WTC11 (cell line): ENCODE measurements at regions not wholly inside any gene's neighbourhood (a gene's known extent, or its start where the extent isn't known, plus 50 kb on each side); places are given as distances from the start of the nearest gene placed in this dataset.

Source experiments
- CREM ChIP-seq: sonication (generic); formaldehyde crosslinking; IDR thresholded peaks from 2 replicates; pipeline ENCODE4 v1.8.1; 2022; ENCODE audit warnings: mild to moderate bottlenecking, missing genetic modification reagents, moderate library complexity
- IRF2 ChIP-seq: sonication (generic); formaldehyde crosslinking; IDR thresholded peaks from 2 replicates; pipeline ENCODE4 v1.8.0; 2022; ENCODE audit warnings: low read depth, missing genetic modification reagents, borderline replicate concordance
- JUN ChIP-seq: sonication (generic); formaldehyde crosslinking; IDR thresholded peaks from 2 replicates; pipeline ENCODE4 v1.8.0; 2023; ENCODE audit warnings: mild to moderate bottlenecking, missing genetic modification reagents
- PRDM15 ChIP-seq: sonication (generic); formaldehyde crosslinking; IDR thresholded peaks from 2 replicates; pipeline ENCODE4 v1.8.0; 2022; ENCODE audit warnings: missing genetic modification reagents
- SP1 ChIP-seq: sonication (generic); formaldehyde crosslinking; conservative IDR thresholded peaks from 2 replicates; pipeline ENCODE4 v1.8.1; 2022; ENCODE audit warnings: missing genetic modification reagents
- TEAD4 ChIP-seq: sonication (generic); formaldehyde crosslinking; IDR thresholded peaks from 2 replicates; pipeline ENCODE4 v1.8.0; 2022; ENCODE audit warnings: mild to moderate bottlenecking, missing genetic modification reagents
- TF ChIP-seq, protein P1 (sequence below): fragments of 200-600 bp; IDR thresholded peaks from 2 replicates; pipeline ENCODE4 v1.8.0; 2022; ENCODE audit warnings: antibody characterized with exemption
- TF ChIP-seq, protein P2 (sequence below): sonication (generic); formaldehyde crosslinking; IDR thresholded peaks from 2 replicates; pipeline ENCODE4 v1.8.1; 2023; ENCODE audit warnings: mild to moderate bottlenecking, moderate library complexity, missing genetic modification reagents
- TF ChIP-seq, protein P3 (sequence below): sonication (generic); formaldehyde crosslinking; conservative IDR thresholded peaks from 2 replicates; pipeline ENCODE4 v1.8.1; 2022; ENCODE audit warnings: mild to moderate bottlenecking, missing genetic modification reagents
- TF ChIP-seq, protein P4 (sequence below): sonication (generic); formaldehyde crosslinking; IDR thresholded peaks from 2 replicates; pipeline ENCODE4 v1.8.1; 2022; ENCODE audit warnings: mild to moderate bottlenecking, missing genetic modification reagents, moderate library complexity, borderline replicate concordance
- TF ChIP-seq, protein P5 (sequence below): sonication (generic); formaldehyde crosslinking; IDR thresholded peaks from 2 replicates; pipeline ENCODE4 v1.8.1; 2023; ENCODE audit warnings: mild to moderate bottlenecking, missing genetic modification reagents

DNA sequence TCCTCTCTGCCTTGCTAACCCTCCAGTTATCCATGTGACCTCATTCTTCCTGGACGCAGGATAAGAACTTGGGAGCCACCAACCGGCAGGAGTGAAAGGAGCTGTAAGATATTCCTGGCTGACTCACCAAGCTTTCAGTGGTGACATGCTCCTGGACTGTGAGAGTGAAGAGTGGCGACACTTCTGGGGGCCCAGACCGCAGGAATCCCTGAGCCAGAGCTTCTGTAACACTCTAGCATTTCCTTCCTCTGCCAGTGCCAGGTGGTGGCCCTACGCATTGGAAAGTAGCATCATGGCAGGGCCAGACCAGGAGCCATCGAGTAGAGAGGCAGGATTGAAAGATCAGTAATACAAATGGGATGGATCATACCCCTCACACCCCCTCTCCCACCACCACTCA, 474.3 kb downstream of the ACTRT1 start:
- TF ChIP-seq, protein P1, sequence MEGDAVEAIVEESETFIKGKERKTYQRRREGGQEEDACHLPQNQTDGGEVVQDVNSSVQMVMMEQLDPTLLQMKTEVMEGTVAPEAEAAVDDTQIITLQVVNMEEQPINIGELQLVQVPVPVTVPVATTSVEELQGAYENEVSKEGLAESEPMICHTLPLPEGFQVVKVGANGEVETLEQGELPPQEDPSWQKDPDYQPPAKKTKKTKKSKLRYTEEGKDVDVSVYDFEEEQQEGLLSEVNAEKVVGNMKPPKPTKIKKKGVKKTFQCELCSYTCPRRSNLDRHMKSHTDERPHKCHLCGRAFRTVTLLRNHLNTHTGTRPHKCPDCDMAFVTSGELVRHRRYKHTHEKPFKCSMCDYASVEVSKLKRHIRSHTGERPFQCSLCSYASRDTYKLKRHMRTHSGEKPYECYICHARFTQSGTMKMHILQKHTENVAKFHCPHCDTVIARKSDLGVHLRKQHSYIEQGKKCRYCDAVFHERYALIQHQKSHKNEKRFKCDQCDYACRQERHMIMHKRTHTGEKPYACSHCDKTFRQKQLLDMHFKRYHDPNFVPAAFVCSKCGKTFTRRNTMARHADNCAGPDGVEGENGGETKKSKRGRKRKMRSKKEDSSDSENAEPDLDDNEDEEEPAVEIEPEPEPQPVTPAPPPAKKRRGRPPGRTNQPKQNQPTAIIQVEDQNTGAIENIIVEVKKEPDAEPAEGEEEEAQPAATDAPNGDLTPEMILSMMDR = no peak
- TF ChIP-seq CREM (CRISPR knock-in tag) (no peak), JUN (CRISPR knock-in tag) (no peak), SP1 (CRISPR knock-in tag) (no peak), IRF2 (CRISPR knock-in tag) (no peak), TEAD4 (CRISPR knock-in tag) (no peak), PRDM15 (CRISPR knock-in tag) (no peak)
- TF ChIP-seq, protein P2, sequence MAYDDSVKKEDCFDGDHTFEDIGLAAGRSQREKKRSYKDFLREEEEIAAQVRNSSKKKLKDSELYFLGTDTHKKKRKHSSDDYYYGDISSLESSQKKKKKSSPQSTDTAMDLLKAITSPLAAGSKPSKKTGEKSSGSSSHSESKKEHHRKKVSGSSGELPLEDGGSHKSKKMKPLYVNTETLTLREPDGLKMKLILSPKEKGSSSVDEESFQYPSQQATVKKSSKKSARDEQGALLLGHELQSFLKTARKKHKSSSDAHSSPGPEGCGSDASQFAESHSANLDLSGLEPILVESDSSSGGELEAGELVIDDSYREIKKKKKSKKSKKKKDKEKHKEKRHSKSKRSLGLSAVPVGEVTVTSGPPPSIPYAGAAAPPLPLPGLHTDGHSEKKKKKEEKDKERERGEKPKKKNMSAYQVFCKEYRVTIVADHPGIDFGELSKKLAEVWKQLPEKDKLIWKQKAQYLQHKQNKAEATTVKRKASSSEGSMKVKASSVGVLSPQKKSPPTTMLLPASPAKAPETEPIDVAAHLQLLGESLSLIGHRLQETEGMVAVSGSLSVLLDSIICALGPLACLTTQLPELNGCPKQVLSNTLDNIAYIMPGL (CRISPR knock-in tag) = no peak
- TF ChIP-seq, protein P3, sequence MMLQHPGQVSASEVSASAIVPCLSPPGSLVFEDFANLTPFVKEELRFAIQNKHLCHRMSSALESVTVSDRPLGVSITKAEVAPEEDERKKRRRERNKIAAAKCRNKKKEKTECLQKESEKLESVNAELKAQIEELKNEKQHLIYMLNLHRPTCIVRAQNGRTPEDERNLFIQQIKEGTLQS (CRISPR knock-in tag) = no peak
- TF ChIP-seq, protein P4, sequence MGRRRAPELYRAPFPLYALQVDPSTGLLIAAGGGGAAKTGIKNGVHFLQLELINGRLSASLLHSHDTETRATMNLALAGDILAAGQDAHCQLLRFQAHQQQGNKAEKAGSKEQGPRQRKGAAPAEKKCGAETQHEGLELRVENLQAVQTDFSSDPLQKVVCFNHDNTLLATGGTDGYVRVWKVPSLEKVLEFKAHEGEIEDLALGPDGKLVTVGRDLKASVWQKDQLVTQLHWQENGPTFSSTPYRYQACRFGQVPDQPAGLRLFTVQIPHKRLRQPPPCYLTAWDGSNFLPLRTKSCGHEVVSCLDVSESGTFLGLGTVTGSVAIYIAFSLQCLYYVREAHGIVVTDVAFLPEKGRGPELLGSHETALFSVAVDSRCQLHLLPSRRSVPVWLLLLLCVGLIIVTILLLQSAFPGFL (CRISPR knock-in tag) = no peak
- TF ChIP-seq, protein P5, sequence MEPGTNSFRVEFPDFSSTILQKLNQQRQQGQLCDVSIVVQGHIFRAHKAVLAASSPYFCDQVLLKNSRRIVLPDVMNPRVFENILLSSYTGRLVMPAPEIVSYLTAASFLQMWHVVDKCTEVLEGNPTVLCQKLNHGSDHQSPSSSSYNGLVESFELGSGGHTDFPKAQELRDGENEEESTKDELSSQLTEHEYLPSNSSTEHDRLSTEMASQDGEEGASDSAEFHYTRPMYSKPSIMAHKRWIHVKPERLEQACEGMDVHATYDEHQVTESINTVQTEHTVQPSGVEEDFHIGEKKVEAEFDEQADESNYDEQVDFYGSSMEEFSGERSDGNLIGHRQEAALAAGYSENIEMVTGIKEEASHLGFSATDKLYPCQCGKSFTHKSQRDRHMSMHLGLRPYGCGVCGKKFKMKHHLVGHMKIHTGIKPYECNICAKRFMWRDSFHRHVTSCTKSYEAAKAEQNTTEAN (CRISPR knock-in tag) = no peak
